Tibial nerve (tissue), 4 donors: ENCODE measurements at regions not wholly inside any gene's neighbourhood (a gene's known extent, or its start where the extent isn't known, plus 50 kb on each side); places are given as distances from the start of the nearest gene placed in this dataset.

Experiments
- DNase-seq, 2 donors: peaks; one replicate each; pipeline ENCODE4 v3.0.0-alpha.2; 2019; ENCODE audit warnings: low spot score in 2 of 2
- H3K27ac ChIP-seq, 4 donors: fragments of 200-600 bp; sonication (generic) in 3 of 4; one replicate each; pipeline ENCODE4 v1.5.1; 2017 to 2019; ENCODE audit warnings: mild to moderate bottlenecking in 1 of 4
- H3K27me3 ChIP-seq, 2 donors: fragments of 200-600 bp; sonication (generic) in 1 of 2; one replicate each; pipeline versions ENCODE4 v1.5.1 to v1.6.0; 2017 to 2019
- H3K36me3 ChIP-seq, 3 donors: fragments of 200-600 bp; sonication (generic); one replicate each; pipeline ENCODE4 v1.5.1; 2018 to 2019
- H3K4me1 ChIP-seq, 4 donors: fragments of 200-600 bp; sonication (generic) in 3 of 4; one replicate each; pipeline ENCODE4 v1.5.1; 2017 to 2019
- H3K4me3 ChIP-seq, 4 donors: fragments of 200-600 bp; sonication (generic) in 3 of 4; one replicate each; pipeline ENCODE4 v1.5.1; 2017 to 2019; ENCODE audit warnings: mild to moderate bottlenecking in 1 of 4, moderate library complexity in 1 of 4
- H3K9me3 ChIP-seq, 4 donors: fragments of 200-600 bp; sonication (generic) in 3 of 4; one replicate each; pipeline ENCODE4 v1.5.1; 2017 to 2019
- CTCF ChIP-seq, 5 experiments: fragments of 200-600 bp in 3 of 5; fragments of 450-650 bp in 2 of 5; sonication (generic) in 3 of 5; IDR thresholded peaks; one replicate each; pipeline ENCODE4 v1.5.1; 2016 to 2019; ENCODE audit warnings: antibody characterized with exemption in 5 of 5, mild to moderate bottlenecking in 3 of 5, moderate library complexity in 2 of 5
- EP300 ChIP-seq, 2 donors: sonication (generic); formaldehyde crosslinking; IDR thresholded peaks; one replicate each; pipeline ENCODE4 v1.6.1; 2017; ENCODE audit warnings: antibody characterized with exemption in 2 of 2, mild to moderate bottlenecking in 1 of 2
- POLR2A ChIP-seq, 2 donors: fragments of 450-650 bp; IDR thresholded peaks; one replicate each; pipeline ENCODE4 v1.6.1; 2017; ENCODE audit warnings: antibody characterized with exemption in 2 of 2, mild to moderate bottlenecking in 2 of 2, moderate library complexity in 2 of 2
- WGBS, 2 donors: methylation state at CpG; one replicate each; pipeline ENCODE4 v1.1.5; 2018; 5-methylcytosine and 5-hydroxymethylcytosine counted together

DNA sequence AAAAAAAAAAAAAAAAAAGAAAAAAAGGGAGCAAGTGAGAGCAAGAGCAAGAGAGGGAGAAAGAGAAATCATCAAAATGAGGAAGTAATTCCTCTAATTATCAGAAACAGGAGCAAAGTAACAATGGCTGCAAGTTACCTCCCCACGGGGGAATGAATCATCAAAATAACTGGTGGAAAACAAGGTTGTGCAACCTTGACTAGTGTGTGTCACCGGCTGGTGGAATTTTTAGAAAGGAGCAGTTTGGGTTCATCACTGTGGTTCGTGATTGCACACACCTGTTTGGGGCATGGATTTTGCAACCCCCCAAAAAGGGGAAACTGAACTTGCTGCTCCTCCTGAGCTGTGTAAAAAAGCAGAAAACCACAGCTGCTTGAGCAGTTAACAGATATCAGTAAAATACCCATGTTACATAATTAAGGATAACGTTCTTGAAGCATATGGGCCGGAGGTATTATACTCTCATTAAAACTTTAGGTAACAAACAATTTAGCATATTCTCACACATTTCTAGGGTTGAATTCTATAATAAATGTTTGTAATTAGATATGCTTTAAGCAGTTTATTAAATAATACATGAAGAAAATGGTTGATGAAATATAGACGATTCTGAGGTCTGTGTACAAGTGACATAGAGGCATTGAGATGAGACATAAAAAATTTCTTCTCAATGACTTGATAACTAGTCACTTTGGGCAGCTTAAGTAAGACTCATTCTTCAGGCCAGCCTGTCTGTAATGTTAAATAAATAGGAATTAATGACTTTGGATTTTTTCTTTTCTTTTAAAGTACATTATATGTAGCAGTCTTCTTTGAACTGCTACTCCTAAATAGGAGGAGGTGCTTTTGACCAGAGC is 184.2 kb upstream of the ZEB2 start:
- H3K27me3 ChIP-seq = no peaks in the 10 kb centered on the region
- H3K9me3 ChIP-seq = no peaks in the 10 kb centered on the region
- peaks cover 0 to 24% (median 5%) of the 10 kb centered on the region in 4 donors for H3K4me1 ChIP-seq
- no peak overlapping the region for H3K4me3 ChIP-seq
- H3K27ac ChIP-seq = peak overlapping the region in 1 of 4 donors; percentile 25
- TF ChIP-seq CTCF (IDR thresholded peaks at IDR 0.05) (no peak), EP300 (IDR thresholded peaks at IDR 0.05) (peak in 1 of 2 donors; percentile 84)
- WGBS, 2 donors = 73 to 81% methylated on average over 6 of the region's 6 CpGs
- DNase-seq = peak; percentile 13 to 56
- H3K36me3 ChIP-seq = no peaks in the 10 kb centered on the region

DNA sequence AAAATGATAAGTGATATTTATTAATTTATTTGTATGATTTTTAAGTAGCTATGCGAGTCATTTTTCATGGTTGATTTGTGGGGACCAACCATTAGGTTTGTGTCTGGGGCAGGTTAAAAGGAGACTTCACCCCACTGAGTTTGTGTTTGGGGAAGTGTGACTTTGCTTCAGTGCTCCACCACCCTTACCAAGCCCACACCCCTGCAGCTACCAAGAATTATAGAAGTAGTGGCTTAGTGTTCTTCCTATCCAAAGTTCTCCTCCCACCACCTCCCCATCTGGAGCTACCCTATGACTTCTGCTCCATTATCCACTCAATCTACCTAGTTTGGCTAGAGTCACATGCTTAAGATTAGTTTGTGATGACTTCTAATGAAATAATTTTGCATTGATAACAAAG is 182.1 kb upstream of the ZEB2 start:
- Histone ChIP-seq H3K27me3 (no peaks in the 10 kb centered on the region), H3K4me3 (no peak overlapping the region), H3K36me3 (no peaks in the 10 kb centered on the region), H3K9me3 (no peaks in the 10 kb centered on the region), H3K27ac (peak overlapping the region in 1 of 4 donors; percentile 9), H3K4me1 (peaks cover 0 to 16% (median 5%) of the 10 kb centered on the region in 4 donors)
- DNase-seq = no peak
- WGBS, 2 donors = 88 to 91% methylated on average over 1 of the region's 1 CpG
- TF ChIP-seq CTCF (IDR thresholded peaks at IDR 0.05) (no peak), EP300 (IDR thresholded peaks at IDR 0.05) (no peak), POLR2A (IDR thresholded peaks at IDR 0.05) (no peak)

DNA sequence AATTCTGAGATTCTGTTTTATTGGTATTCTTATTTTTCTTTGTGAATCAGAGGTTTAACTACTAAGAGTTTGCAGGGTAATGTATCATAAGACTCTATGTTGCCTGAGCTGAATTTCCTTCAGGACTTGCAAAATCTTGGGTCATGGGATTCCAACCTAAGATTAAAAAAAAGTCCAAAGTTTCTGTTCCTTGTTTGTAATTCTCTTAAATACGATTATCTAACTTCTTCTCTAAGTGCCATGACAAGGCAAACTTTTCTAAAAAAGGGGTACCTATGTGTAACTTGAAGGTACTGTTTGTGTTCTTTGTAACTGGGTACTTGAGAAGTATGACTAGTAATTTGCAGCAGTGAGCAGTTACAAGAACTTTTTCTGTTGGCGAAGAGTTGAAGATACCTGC is 181.3 kb upstream of the ZEB2 start:
- Histone ChIP-seq H3K27me3 (no peaks in the 10 kb centered on the region), H3K4me1 (peaks cover 0 to 16% (median 4%) of the 10 kb centered on the region in 4 donors), H3K27ac (peak overlapping the region in 2 of 4 donors; percentile 9 to 63), H3K9me3 (no peaks in the 10 kb centered on the region), H3K36me3 (no peaks in the 10 kb centered on the region), H3K4me3 (no peak overlapping the region)
- WGBS, 2 donors = 83 to 88% methylated on average over 2 of the region's 2 CpGs
- no peak for TF ChIP-seq POLR2A (IDR thresholded peaks at IDR 0.05)
- TF ChIP-seq EP300 (IDR thresholded peaks at IDR 0.05) = peak; percentile 64 to 75
- DNase-seq = no peak

- Histone ChIP-seq H3K4me3 (no peak overlapping the region), H3K27me3 (no peaks in the 10 kb centered on the region), H3K9me3 (no peaks in the 10 kb centered on the region), H3K27ac (no peak overlapping the region), H3K4me1 (no peaks in the 10 kb centered on the region), H3K36me3 (no peaks in the 10 kb centered on the region)
- TF ChIP-seq EP300 (IDR thresholded peaks at IDR 0.05) (no peak), CTCF (IDR thresholded peaks at IDR 0.05) (no peak), POLR2A (IDR thresholded peaks at IDR 0.05) (no peak)
- DNase-seq = no peak
- 90 to 91% methylated on average over 3 of the region's 3 CpGs for WGBS, 2 donors
Observed at GRCh38 chr2:144698156-144698555, 178.2 kb upstream of the ZEB2 start.

DNA sequence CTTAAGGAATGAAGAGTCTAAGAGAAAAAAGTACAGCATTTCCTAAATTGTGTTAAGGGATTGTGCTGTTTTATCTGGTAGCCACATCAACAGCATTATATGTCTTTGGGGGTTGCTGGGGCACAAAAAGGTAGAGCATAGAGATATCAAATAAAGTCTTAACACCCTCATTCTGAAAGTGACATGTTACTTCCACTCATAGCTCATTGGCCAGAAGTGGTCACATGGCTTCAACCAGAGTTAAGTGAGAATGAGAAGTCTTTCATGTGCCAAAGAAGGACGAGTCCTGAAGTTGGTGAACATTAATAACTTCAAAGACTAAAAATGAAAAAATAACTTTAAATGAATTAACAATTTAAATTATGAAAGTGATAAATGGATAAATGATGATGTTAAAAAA is 175.7 kb upstream of the ZEB2 start:
- Histone ChIP-seq H3K27ac (no peak overlapping the region), H3K36me3 (no peaks in the 10 kb centered on the region), H3K4me3 (no peak overlapping the region), H3K27me3 (no peaks in the 10 kb centered on the region), H3K4me1 (no peaks in the 10 kb centered on the region), H3K9me3 (no peaks in the 10 kb centered on the region)
- 87 to 88% methylated on average over 1 of the region's 1 CpG for WGBS, 2 donors
- DNase-seq = no peak
- TF ChIP-seq EP300 (IDR thresholded peaks at IDR 0.05) = no peak
- no peak for TF ChIP-seq CTCF (IDR thresholded peaks at IDR 0.05)
- no peak for TF ChIP-seq POLR2A (IDR thresholded peaks at IDR 0.05)
